ENCODE measurements at regions not wholly inside any gene's neighbourhood (a gene's known extent, or its start where the extent isn't known, plus 50 kb on each side); places are given as distances from the start of the nearest gene placed in this dataset.

GRCh38 chr18:60624207-60624606 is 251.6 kb upstream of the MC4R start:
- no peak overlapping the region for H3K4ac ChIP-seq (ENCODE audit: low read depth, low read length)
- H4K20me1 ChIP-seq (ENCODE audit: insufficient read depth, low read length) = no peaks in the 10 kb centered on the region
- no TSS peak for BruUV-seq (replicated peaks)
- no peak overlapping the region for H2AK5ac ChIP-seq (ENCODE audit: low read depth, low read length)
- no peak overlapping the region for H2BK15ac ChIP-seq (ENCODE audit: low read depth, low read length)
- H3K4me3 ChIP-seq (ENCODE audit: insufficient read depth, low read depth, low read length) = no peak overlapping the region
- no peak overlapping the region for H2AFZ ChIP-seq (replicated peaks; ENCODE audit: low read length, poor library complexity)
- ChIA-PET POLR2A (ENCODE audit: unreplicated experiment) (no interaction called here), CTCF (no interaction called here)
- no peak overlapping the region for H4K8ac ChIP-seq (ENCODE audit: low read depth in 2 of 2, low read length in 2 of 2)
- H3K56ac ChIP-seq (ENCODE audit: extremely low read depth, insufficient read depth, low read length) = no peak overlapping the region
- ATAC-seq (ENCODE audit: low read depth) = no peak
- DNase-seq = no peak
- TF ChIP-seq CHD1 (IDR thresholded peaks at IDR 0.05; ENCODE audit: low read depth, low read length) (no peak), SMC3 (IDR thresholded peaks at IDR 0.05; ENCODE audit: low read depth, low read length) (no peak), RCOR1 (IDR thresholded peaks at IDR 0.05; ENCODE audit: insufficient replicate concordance, low read length) (no peak), FOS (IDR thresholded peaks at IDR 0.05; ENCODE audit: low read depth, low read length) (no peak), MXI1 (IDR thresholded peaks at IDR 0.05; ENCODE audit: borderline replicate concordance, low read depth, low read length) (no peak), BHLHE40 (IDR thresholded peaks at IDR 0.05; ENCODE audit: low read depth, low read length) (no peak), MAFK (IDR thresholded peaks at IDR 0.05; ENCODE audit: low read depth, low read length) (no peak), RFX5 (IDR thresholded peaks at IDR 0.05; ENCODE audit: low read depth, low read length) (no peak), RAD21 (IDR thresholded peaks at IDR 0.05; ENCODE audit: low read length) (no peak), MAZ (IDR thresholded peaks at IDR 0.05; ENCODE audit: borderline replicate concordance, low read depth, low read length) (no peak), CEBPB (IDR thresholded peaks at IDR 0.05; ENCODE audit: low read depth, low read length) (no peak), CTCF (conservative IDR thresholded peaks at IDR 0.05; ENCODE audit: low read depth, low read length) (no peak)
- no peaks in the 10 kb centered on the region for H3K79me1 ChIP-seq (ENCODE audit: low read depth in 1 of 2, low read length in 2 of 2)
- H3K9me1 ChIP-seq (ENCODE audit: insufficient read depth, low read length) = no peaks in the 10 kb centered on the region
- H2AK9ac ChIP-seq (replicated peaks; ENCODE audit: low read depth, low read length, poor library complexity) = no peak overlapping the region
- H2BK120ac ChIP-seq (ENCODE audit: low read depth, low read length) = no peak overlapping the region
- H3K27ac ChIP-seq (ENCODE audit: insufficient read depth, low read length) = no peak overlapping the region
- no peak overlapping the region for H3K9ac ChIP-seq (ENCODE audit: low read depth, low read length)
- H3K4me1 ChIP-seq (ENCODE audit: control insufficient read depth, insufficient read depth, low read length) = no peaks in the 10 kb centered on the region
- H3K27me3 ChIP-seq (ENCODE audit: control insufficient read depth, insufficient read depth, low read length) = no peaks in the 10 kb centered on the region
- WGBS, 2 experiments (ENCODE audit: extremely low coverage in 2 of 2, insufficient read length in 1 of 2) = no CpG with 5 or more reads among the region's 1 CpG
- H3K23ac ChIP-seq (ENCODE audit: low read depth, low read length) = no peak overlapping the region
- no peak overlapping the region for H4K91ac ChIP-seq (ENCODE audit: insufficient read depth, low read depth, low read length)
- intact Hi-C loops (cut with micrococcal nuclease) = no loop called here
- H3K18ac ChIP-seq (ENCODE audit: low read depth, low read length) = no peak overlapping the region
- H3K36me3 ChIP-seq (ENCODE audit: control insufficient read depth, insufficient read depth, low read length) = no peaks in the 10 kb centered on the region
- dilution Hi-C loops (cut with HindIII; ENCODE audit: low sequenced_read_pairs, unreplicated experiment) = no loop called here
- in situ Hi-C loops (cut with MboI; ENCODE audit: low sequenced_read_pairs) = no loop called here
- no peak overlapping the region for H3K14ac ChIP-seq (replicated peaks; ENCODE audit: low read depth, low read length)
- no peak overlapping the region for H2BK5ac ChIP-seq (ENCODE audit: low read depth, low read length, poor library complexity, severe bottlenecking)
- no peak overlapping the region for H4K5ac ChIP-seq (ENCODE audit: low read depth, low read length)
- H3K9me3 ChIP-seq (ENCODE audit: control insufficient read depth, insufficient read depth, low read length) = no peaks in the 10 kb centered on the region
- H3K4me2 ChIP-seq (ENCODE audit: low read depth, low read length) = no peak overlapping the region
- no peak overlapping the region for H2BK20ac ChIP-seq (ENCODE audit: low read depth, low read length)

All from IMR-90 (cell line).